Muscle layer of duodenum (tissue), 2 donors: ENCODE measurements at regions not wholly inside any gene's neighbourhood (a gene's known extent, or its start where the extent isn't known, plus 50 kb on each side); places are given as distances from the start of the nearest gene placed in this dataset.

ENCODE experiments used
- H3K27ac ChIP-seq: one replicate; pipeline ENCODE4 v1.7.0; 2013; ENCODE audit warnings: mild to moderate bottlenecking, low read length
- H3K27me3 ChIP-seq: one replicate; pipeline ENCODE4 v1.7.0; 2013; ENCODE audit warnings: low read depth, mild to moderate bottlenecking, control low read depth, low read length
- H3K36me3 ChIP-seq, 2 donors: one replicate each; pipeline ENCODE4 v1.7.0; 2013; ENCODE audit warnings: low read length in 2 of 2, control low read depth in 1 of 2, mild to moderate bottlenecking in 1 of 2; ENCODE audit not compliant: insufficient read depth in 2 of 2, control insufficient read depth in 1 of 2
- H3K4me1 ChIP-seq, 2 donors: one replicate each; pipeline ENCODE4 v1.7.0; 2013; ENCODE audit warnings: low read length in 2 of 2, mild to moderate bottlenecking in 2 of 2, control low read depth in 1 of 2, moderate library complexity in 1 of 2; ENCODE audit not compliant: insufficient read depth in 2 of 2, control insufficient read depth in 1 of 2
- H3K4me3 ChIP-seq, 2 donors: one replicate each; pipeline ENCODE4 v1.7.0; 2013; ENCODE audit warnings: low read length in 2 of 2, low read depth in 1 of 2, mild to moderate bottlenecking in 1 of 2
- H3K9me3 ChIP-seq, 2 donors: one replicate each; pipeline ENCODE4 v1.7.0; 2013; ENCODE audit warnings: low read length in 2 of 2, control low read depth in 1 of 2, mild to moderate bottlenecking in 1 of 2; ENCODE audit not compliant: control insufficient read depth in 1 of 2
- donor health status: healthy.

- H3K4me1 ChIP-seq: no peaks in the 10 kb centered on the region
- no peak overlapping the region for H3K4me3 ChIP-seq
- no peaks in the 10 kb centered on the region for H3K27me3 ChIP-seq
- no peak overlapping the region for H3K27ac ChIP-seq
- no peaks in the 10 kb centered on the region for H3K36me3 ChIP-seq
- H3K9me3 ChIP-seq: no peaks in the 10 kb centered on the region
These were observed 366.2 kb upstream of the SPRED2 start for GRCh38 chr2:65798641-65799040.

GRCh38 chr2:65794994-65795393 lies 362.6 kb upstream of the SPRED2 start:
- H3K27me3 ChIP-seq: no peaks in the 10 kb centered on the region
- H3K36me3 ChIP-seq: no peaks in the 10 kb centered on the region
- H3K4me1 ChIP-seq: no peaks in the 10 kb centered on the region
- no peak overlapping the region for H3K27ac ChIP-seq
- H3K9me3 ChIP-seq: no peaks in the 10 kb centered on the region
- no peak overlapping the region for H3K4me3 ChIP-seq

- no peaks in the 10 kb centered on the region for H3K27me3 ChIP-seq
- no peaks in the 10 kb centered on the region for H3K36me3 ChIP-seq
- H3K27ac ChIP-seq: no peak overlapping the region
- H3K9me3 ChIP-seq: no peaks in the 10 kb centered on the region
- no peaks in the 10 kb centered on the region for H3K4me1 ChIP-seq
- no peak overlapping the region for H3K4me3 ChIP-seq
These were observed 359.1 kb upstream of the SPRED2 start for GRCh38 chr2:65791404-65791975.

GRCh38 chr2:65790676-65790935 lies 358.2 kb upstream of the SPRED2 start:
- Histone ChIP-seq H3K27me3 (no peaks in the 10 kb centered on the region), H3K9me3 (no peaks in the 10 kb centered on the region), H3K27ac (no peak overlapping the region), H3K4me1 (no peaks in the 10 kb centered on the region), H3K36me3 (no peaks in the 10 kb centered on the region), H3K4me3 (no peak overlapping the region)

GRCh38 chr2:65789923-65790675 lies 357.7 kb upstream of the SPRED2 start:
- no peaks in the 10 kb centered on the region for H3K27me3 ChIP-seq
- no peaks in the 10 kb centered on the region for H3K4me1 ChIP-seq
- H3K36me3 ChIP-seq: no peaks in the 10 kb centered on the region
- no peaks in the 10 kb centered on the region for H3K9me3 ChIP-seq
- H3K27ac ChIP-seq: no peak overlapping the region
- H3K4me3 ChIP-seq: no peak overlapping the region

- Histone ChIP-seq H3K4me1 (no peaks in the 10 kb centered on the region), H3K9me3 (no peaks in the 10 kb centered on the region), H3K27me3 (no peaks in the 10 kb centered on the region), H3K36me3 (no peaks in the 10 kb centered on the region), H3K4me3 (no peak overlapping the region), H3K27ac (no peak overlapping the region)
These were observed 356.2 kb upstream of the SPRED2 start for GRCh38 chr2:65788556-65788955.

GRCh38 chr2:65786765-65787164 lies 354.4 kb upstream of the SPRED2 start:
- no peaks in the 10 kb centered on the region for H3K4me1 ChIP-seq
- H3K36me3 ChIP-seq: no peaks in the 10 kb centered on the region
- no peaks in the 10 kb centered on the region for H3K27me3 ChIP-seq
- no peak overlapping the region for H3K27ac ChIP-seq
- no peaks in the 10 kb centered on the region for H3K9me3 ChIP-seq
- H3K4me3 ChIP-seq: no peak overlapping the region

- Histone ChIP-seq H3K4me3 (no peak overlapping the region), H3K9me3 (no peaks in the 10 kb centered on the region), H3K27ac (no peak overlapping the region), H3K36me3 (no peaks in the 10 kb centered on the region), H3K27me3 (no peaks in the 10 kb centered on the region), H3K4me1 (no peaks in the 10 kb centered on the region)
These were observed 353.8 kb upstream of the SPRED2 start for GRCh38 chr2:65786007-65786717.

GRCh38 chr2:65782996-65783650 lies 350.7 kb upstream of the SPRED2 start:
- Histone ChIP-seq H3K9me3 (no peaks in the 10 kb centered on the region), H3K4me3 (no peak overlapping the region), H3K36me3 (no peaks in the 10 kb centered on the region), H3K27ac (no peak overlapping the region), H3K27me3 (no peaks in the 10 kb centered on the region), H3K4me1 (no peaks in the 10 kb centered on the region)

GRCh38 chr2:65782186-65782585 lies 349.8 kb upstream of the SPRED2 start:
- H3K27ac ChIP-seq: no peak overlapping the region

GRCh38 chr2:65781756-65782155 lies 349.4 kb upstream of the SPRED2 start:
- H3K27ac ChIP-seq: no peak overlapping the region
- H3K9me3 ChIP-seq: no peaks in the 10 kb centered on the region
- no peaks in the 10 kb centered on the region for H3K4me1 ChIP-seq
- no peaks in the 10 kb centered on the region for H3K36me3 ChIP-seq
- no peaks in the 10 kb centered on the region for H3K27me3 ChIP-seq
- H3K4me3 ChIP-seq: no peak overlapping the region

More at GRCh38 chr2:65782186-65782585, 349.8 kb upstream of the SPRED2 start:
- no peaks in the 10 kb centered on the region for H3K4me1 ChIP-seq
- no peak overlapping the region for H3K4me3 ChIP-seq
- no peaks in the 10 kb centered on the region for H3K9me3 ChIP-seq
- H3K36me3 ChIP-seq: no peaks in the 10 kb centered on the region
- H3K27me3 ChIP-seq: no peaks in the 10 kb centered on the region
